ENCODE measurements at regions not wholly inside any gene's neighbourhood (a gene's known extent, or its start where the extent isn't known, plus 50 kb on each side); places are given as distances from the start of the nearest gene placed in this dataset.

DNA sequence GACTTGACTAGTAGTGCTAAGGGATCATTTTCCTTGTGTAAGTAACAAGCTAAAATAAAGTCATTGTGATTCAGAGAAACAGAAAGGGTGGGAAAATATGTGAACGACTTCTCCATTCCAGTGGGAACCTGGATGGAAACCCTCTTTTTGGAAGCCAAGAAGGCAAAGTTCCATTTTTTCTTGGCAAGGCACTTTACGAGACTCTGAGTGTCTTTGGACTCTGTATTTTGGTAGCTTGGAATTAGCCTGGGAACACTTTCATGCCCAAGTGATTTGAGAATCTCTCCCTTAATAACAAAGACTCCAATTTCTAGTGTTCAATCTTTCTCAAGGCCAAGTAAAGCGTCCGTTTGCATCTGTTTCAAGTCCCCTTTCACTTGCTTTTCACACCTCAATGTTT lies 100.5 kb upstream of the SASH1 start:
- TF ChIP-seq YY1 (IDR thresholded peaks at IDR 0.05; ENCODE audit: insufficient read depth, insufficient read length) (no peak), ZNF274 (IDR thresholded peaks at IDR 0.05; ENCODE audit: low read depth, low read length) (no peak), SUZ12 (IDR thresholded peaks at IDR 0.05; ENCODE audit: extremely low read depth, insufficient read depth, insufficient read length) (no peak)

Data from NT2/D1 (cell line).